Thyroid gland (tissue), 4 donors: ENCODE measurements at regions not wholly inside any gene's neighbourhood (a gene's known extent, or its start where the extent isn't known, plus 50 kb on each side); places are given as distances from the start of the nearest gene placed in this dataset.

Experiments used
- DNase-seq, 2 donors: peaks; one replicate each; pipeline ENCODE4 v3.0.0-alpha.2; 2019
- H3K27ac ChIP-seq, 3 donors: fragments of 200-600 bp; sonication (generic); 1 replicate in 2 of 3; 2 replicates in 1 of 3; pipeline ENCODE4 v1.5.1; 2016 to 2019; ENCODE audit warnings: mild to moderate bottlenecking in 1 of 3, moderate library complexity in 1 of 3
- H3K27me3 ChIP-seq: fragments of 200-600 bp; sonication (generic); one replicate; pipeline ENCODE4 v1.5.1; 2019
- H3K36me3 ChIP-seq, 2 donors: fragments of 200-600 bp; sonication (generic); one replicate each; pipeline ENCODE4 v1.5.1; 2016 to 2019
- H3K4me1 ChIP-seq, 2 donors: fragments of 200-600 bp; sonication (generic); one replicate each; pipeline ENCODE4 v1.5.1; 2017 to 2019
- H3K4me3 ChIP-seq, 3 donors: fragments of 200-600 bp; sonication (generic); replicated peaks in 1 of 3; 1 replicate in 2 of 3; 2 replicates in 1 of 3; pipeline ENCODE4 v1.5.1; 2016; ENCODE audit warnings: mild to moderate bottlenecking in 1 of 3
- H3K9me3 ChIP-seq: fragments of 200-600 bp; sonication (generic); one replicate; pipeline ENCODE4 v1.5.1; 2017
- POLR2A ChIP-seq, 2 donors: fragments of 450-650 bp; IDR thresholded peaks; one replicate each; pipeline ENCODE4 v1.6.1; 2017; ENCODE audit warnings: antibody characterized with exemption in 2 of 2, mild to moderate bottlenecking in 2 of 2, moderate library complexity in 1 of 2
- WGBS, 2 donors: methylation state at CpG; one replicate each; pipeline ENCODE4 v1.1.5; 2017; 5-methylcytosine and 5-hydroxymethylcytosine counted together
- intact Hi-C: fragments of 100-400 bp; cut with DNase I; formaldehyde crosslinking; loops from one replicate; pipeline ENCODE4 v1.15.1; 2023
- TF ChIP-seq, protein P1 (sequence below), 6 experiments: fragments of 200-600 bp in 3 of 6; fragments of 450-650 bp in 3 of 6; sonication (generic) in 3 of 6; IDR thresholded peaks; one replicate each; pipeline ENCODE4 v1.5.1; 2016 to 2019; ENCODE audit warnings: antibody characterized with exemption in 6 of 6, mild to moderate bottlenecking in 2 of 6, inconsistent platforms in 1 of 6, moderate library complexity in 1 of 6

GRCh38 chr5:116363780-116364179 is 210.8 kb downstream of the SEMA6A start:
- no peak overlapping the region for H3K27ac ChIP-seq
- WGBS, 2 donors, result 97 to 99% methylated on average over 1 of the region's 1 CpG
- H3K4me3 ChIP-seq, result no peak overlapping the region
- peaks cover 15 to 21% of the 10 kb centered on the region in 2 donors for H3K4me1 ChIP-seq
- TF ChIP-seq, protein P1, sequence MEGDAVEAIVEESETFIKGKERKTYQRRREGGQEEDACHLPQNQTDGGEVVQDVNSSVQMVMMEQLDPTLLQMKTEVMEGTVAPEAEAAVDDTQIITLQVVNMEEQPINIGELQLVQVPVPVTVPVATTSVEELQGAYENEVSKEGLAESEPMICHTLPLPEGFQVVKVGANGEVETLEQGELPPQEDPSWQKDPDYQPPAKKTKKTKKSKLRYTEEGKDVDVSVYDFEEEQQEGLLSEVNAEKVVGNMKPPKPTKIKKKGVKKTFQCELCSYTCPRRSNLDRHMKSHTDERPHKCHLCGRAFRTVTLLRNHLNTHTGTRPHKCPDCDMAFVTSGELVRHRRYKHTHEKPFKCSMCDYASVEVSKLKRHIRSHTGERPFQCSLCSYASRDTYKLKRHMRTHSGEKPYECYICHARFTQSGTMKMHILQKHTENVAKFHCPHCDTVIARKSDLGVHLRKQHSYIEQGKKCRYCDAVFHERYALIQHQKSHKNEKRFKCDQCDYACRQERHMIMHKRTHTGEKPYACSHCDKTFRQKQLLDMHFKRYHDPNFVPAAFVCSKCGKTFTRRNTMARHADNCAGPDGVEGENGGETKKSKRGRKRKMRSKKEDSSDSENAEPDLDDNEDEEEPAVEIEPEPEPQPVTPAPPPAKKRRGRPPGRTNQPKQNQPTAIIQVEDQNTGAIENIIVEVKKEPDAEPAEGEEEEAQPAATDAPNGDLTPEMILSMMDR (IDR thresholded peaks at IDR 0.05), result no peak
- H3K9me3 ChIP-seq, result no peaks in the 10 kb centered on the region
- intact Hi-C loops, result no loop called here
- no peak for DNase-seq
- H3K27me3 ChIP-seq, result no peaks in the 10 kb centered on the region
- H3K36me3 ChIP-seq, result no peaks in the 10 kb centered on the region

GRCh38 chr5:116361979-116362577 is 212.5 kb downstream of the SEMA6A start:
- WGBS, 2 donors, result 84 to 85% methylated on average over 6 of the region's 6 CpGs
- Histone ChIP-seq H3K27ac (no peak overlapping the region), H3K4me3 (no peak overlapping the region), H3K9me3 (no peaks in the 10 kb centered on the region), H3K4me1 (peaks cover 15 to 21% of the 10 kb centered on the region in 2 donors), H3K27me3 (no peaks in the 10 kb centered on the region), H3K36me3 (no peaks in the 10 kb centered on the region)
- DNase-seq, result no peak
- intact Hi-C loops, result no loop called here
- TF ChIP-seq, protein P1 (IDR thresholded peaks at IDR 0.05), result no peak
- no peak for TF ChIP-seq POLR2A (IDR thresholded peaks at IDR 0.05)

- intact Hi-C loops, result no loop called here
- peak; percentile 68 to 76 for DNase-seq
- peaks cover 15 to 21% of the 10 kb centered on the region in 2 donors for H3K4me1 ChIP-seq
- H3K27me3 ChIP-seq, result no peaks in the 10 kb centered on the region
- no peaks in the 10 kb centered on the region for H3K9me3 ChIP-seq
- WGBS, 2 donors, result 34 to 63% methylated on average over 31 to 49 of the region's 53 CpGs
- peak overlapping the region in 1 of 3 donors; percentile 16 for H3K4me3 ChIP-seq
- no peaks in the 10 kb centered on the region for H3K36me3 ChIP-seq
- no peak overlapping the region for H3K27ac ChIP-seq
- TF ChIP-seq POLR2A (IDR thresholded peaks at IDR 0.05), result no peak
- TF ChIP-seq, protein P1 (IDR thresholded peaks at IDR 0.05), result peak in 2 of 6 experiments; percentile 11 to 31
Measured at GRCh38 chr5:116361171-116361967, 213.3 kb downstream of the SEMA6A start.

DNA sequence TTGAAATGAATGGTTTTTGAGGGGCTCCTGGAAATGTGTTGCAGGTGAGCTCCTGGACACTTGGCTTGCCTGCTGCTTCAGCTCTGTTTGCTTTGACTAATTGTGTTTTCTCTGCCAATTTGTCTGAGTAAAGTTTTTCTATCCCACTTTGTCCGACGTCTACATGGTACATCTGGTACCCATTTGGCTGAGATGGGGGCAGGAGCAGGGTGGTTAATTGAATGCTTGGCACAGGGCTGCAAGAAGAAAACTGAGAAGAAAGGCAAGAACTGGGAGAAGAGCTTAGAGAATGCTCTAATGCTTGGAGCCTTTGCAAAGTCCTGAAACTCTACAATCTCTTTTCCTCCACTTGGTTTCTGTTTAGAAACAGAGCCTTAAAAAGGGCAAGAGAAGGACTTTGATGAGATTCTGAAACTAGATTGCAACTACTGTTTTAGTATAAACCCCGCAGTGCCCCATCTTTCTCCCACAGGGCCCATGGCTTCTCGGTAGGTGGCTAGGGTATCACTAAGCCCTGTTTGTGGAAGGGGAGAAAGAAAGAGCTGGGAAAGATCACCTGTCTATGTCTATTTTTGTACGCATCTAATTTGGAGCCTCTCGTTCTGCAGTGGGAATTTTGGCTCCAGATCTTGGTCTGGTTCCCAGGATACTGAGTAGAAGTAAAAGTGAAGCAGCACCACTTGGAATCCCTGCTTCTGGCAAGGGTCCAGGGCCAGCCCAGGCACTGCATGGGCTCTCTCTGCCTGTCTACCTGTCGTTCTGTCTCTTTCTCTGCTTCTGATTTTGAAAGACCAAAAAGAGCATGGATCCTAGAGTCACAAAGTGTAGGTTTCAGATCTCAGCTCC is 214.4 kb downstream of the SEMA6A start:
- TF ChIP-seq, protein P1 (IDR thresholded peaks at IDR 0.05), result no peak
- no peak for TF ChIP-seq POLR2A (IDR thresholded peaks at IDR 0.05)
- Histone ChIP-seq H3K9me3 (no peaks in the 10 kb centered on the region), H3K27ac (no peak overlapping the region), H3K36me3 (no peaks in the 10 kb centered on the region), H3K27me3 (no peaks in the 10 kb centered on the region), H3K4me1 (peaks cover 15 to 21% of the 10 kb centered on the region in 2 donors), H3K4me3 (no peak overlapping the region)
- DNase-seq, result peak; percentile 88 to 90
- WGBS, 2 donors, result 32 to 33% methylated on average over 7 of the region's 7 CpGs
- intact Hi-C loops, result no loop called here
